GM18520 (cell line): ENCODE measurements at regions not wholly inside any gene's neighbourhood (a gene's known extent, or its start where the extent isn't known, plus 50 kb on each side); places are given as distances from the start of the nearest gene placed in this dataset.
"Not testable (repeated sequence)": the region's sequence is repeated elsewhere in the genome, so short reads cannot be mapped to it uniquely, and the experiment has no call there.

Source experiments
- ATAC-seq: cut with Tn5 transposase; IDR thresholded peaks from one replicate; pipeline ENCODE4 v1.9.1; 2021; ENCODE audit not compliant: unreplicated experiment

- no peak for ATAC-seq
Observed at GRCh38 chr1:184821658-184822057, 67.0 kb upstream of the EDEM3 start.

DNA sequence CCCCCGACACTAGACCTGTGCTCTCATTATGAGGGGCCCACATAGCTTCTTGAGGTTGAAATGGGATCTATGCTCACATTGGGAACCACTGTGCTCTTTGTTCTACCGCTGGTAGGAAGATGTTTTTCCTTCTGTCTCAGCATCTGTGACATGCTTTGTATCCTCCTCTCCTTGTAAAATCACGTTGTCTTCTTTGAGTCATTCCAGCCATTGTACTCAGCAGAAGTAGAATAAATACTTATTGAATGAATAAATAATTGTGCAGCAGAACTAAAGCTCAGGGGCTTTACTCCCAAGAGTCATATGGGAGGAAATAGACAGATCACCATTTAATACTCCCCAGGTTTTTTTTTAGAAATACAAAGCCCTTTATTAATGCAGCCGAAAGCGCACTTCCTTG, 66.3 kb upstream of the EDEM3 start:
- no peak for ATAC-seq

DNA sequence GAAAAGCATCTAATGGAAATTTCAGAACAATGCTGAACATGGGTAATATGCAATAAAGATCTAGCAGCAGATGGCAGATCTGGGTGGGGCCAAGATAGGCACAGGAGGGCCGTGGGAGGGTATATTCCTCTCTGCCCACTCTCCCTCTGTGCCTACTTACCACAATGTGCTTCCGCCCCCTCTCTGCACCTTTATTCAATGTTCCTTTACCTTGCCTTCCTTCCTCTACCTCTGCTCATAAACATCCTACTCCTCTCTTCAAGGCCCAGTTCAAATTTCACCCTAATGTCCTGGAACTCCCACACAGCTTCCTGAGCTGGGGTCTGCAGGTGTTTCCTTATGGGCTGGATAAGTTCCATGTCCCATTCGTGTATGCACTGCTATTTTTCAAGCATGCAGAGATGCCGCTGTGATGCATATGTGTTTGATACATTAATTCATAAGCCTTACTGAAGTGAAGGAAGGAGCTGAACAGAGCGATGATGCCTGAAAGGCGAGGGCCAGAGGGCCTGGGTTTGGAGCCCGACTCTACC, 65.6 kb upstream of the EDEM3 start:
- ATAC-seq: no peak

DNA sequence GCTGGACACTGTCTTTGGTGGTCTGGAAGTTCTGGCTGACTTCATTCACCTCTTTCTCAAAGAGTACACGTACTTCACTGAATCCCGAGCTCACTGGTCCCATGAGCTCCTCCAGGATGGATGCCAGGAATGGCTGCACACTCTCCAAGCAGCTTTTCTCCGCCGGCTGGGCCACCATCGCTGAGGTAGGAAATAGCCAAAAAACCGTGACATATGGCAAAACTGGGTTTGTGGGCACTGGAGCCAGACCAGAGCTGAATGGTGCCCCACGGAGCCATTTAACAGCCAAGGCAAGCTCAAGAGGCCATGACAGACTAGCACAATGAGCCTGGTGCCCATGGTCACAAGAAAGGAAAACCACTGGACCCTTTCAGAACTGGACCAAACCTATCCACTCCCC, 64.0 kb upstream of the EDEM3 start:
- ATAC-seq: no peak

- ATAC-seq: not testable (repeated sequence)
Observed at GRCh38 chr1:184817003-184817402, 62.3 kb upstream of the EDEM3 start.

- ATAC-seq: no peak
Observed at GRCh38 chr1:184813528-184814089, 59.0 kb upstream of the EDEM3 start.

DNA sequence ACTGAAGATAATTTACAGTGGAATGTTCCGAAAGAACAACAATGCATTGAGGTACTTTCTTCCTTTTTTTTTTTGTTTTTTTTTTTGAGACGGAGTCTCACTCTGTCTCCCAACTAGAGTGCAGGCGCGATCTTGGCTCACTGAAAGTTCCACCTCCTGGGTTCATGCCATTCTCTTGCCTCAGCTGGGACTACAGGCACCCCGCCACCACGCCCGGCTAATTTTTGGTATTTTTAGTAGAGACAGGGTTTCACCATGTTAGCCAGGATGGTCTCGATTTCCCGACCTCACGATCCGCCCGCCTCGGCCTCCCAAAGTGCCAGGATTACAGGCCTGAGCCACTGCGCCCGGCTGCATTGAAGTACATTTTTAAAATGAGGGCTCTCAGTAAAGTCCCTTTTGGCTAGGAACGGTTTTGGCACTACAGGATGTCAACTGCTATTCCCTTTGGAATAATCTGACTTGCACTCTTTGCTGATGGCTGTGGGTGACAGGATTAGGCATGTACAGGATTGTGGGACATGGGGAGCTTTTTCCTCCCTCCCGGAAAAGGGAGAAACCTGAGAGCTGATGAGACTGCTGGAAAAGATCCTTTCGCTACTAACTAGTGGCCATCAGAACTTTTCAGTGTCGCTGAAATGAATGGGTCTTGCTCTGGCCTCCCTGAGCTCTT, 56.9 kb upstream of the EDEM3 start:
- ATAC-seq: no peak

- no peak for ATAC-seq
Observed at GRCh38 chr1:184810735-184811343, 56.2 kb upstream of the EDEM3 start.

DNA sequence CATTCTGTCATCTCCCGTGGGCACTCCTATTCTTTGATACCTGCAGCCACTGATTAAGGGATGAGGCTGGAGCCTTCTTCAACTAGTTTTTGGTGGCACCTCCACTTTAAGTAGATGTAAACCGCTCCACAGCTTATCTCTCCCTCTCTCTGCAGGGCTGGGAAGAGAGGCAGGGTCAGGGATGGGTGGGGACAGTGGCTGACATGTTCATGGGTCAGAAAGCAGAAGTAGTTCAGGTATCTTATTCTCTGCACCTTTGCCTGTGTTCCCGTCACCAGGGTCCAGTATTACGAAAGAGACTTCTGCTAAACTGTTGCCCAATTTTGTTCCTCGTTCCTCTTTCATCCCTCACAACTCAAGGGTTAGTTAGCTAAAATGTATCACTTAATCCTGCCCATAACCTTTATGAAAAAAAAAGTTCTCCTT, 51.7 kb upstream of the EDEM3 start:
- no peak for ATAC-seq

DNA sequence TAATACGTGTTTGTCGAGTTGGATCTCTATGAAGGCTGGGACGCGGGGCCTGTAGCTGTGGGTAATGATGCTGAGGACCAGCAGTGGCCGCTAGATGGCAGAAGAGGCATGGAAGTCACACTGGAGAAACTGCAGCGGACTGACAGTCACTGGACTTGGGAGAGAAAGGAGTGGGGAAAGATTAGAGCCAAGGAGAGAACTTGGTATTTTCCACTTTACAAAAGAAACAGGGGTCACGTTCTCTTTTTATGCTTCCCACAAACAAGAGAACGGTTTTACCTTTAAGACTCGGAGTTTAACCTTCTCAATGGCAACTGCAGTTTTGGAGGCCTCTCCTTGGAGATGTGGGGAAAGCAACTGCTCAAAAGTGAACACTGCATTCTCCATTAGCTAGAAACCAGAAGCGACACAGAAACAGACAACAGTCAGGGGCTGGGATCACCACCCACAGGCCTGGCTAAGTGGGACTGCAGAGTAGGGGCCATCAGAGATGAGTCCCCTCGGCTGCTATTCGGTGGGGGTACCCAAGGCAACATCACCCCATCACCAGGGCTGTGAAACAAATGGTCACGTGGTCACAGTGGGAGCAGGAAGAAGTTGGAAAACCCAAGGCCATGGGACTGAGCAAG, 51.1 kb upstream of the EDEM3 start:
- ATAC-seq: no peak
